Activated B cell treated with CpG ODN at 0.5 μM for 24 hours (primary cell): ENCODE measurements at regions not wholly inside any gene's neighbourhood (a gene's known extent, or its start where the extent isn't known, plus 50 kb on each side); places are given as distances from the start of the nearest gene placed in this dataset.

ENCODE experiments used
- ATAC-seq: fragments of 200-7000 bp; cut with Tn5 transposase; one replicate; pipeline ENCODE4 v1.10.0; 2021; ENCODE audit warnings: low read depth, mild to moderate bottlenecking, moderate library complexity
- CTCF ChIA-PET: fragments of 350-600 bp; sonication (Branson Sonifier 250); formaldehyde crosslinking; loops from one replicate; lab custom pipeline; 2021; ENCODE audit warnings: antibody characterized with exemption; lab: Charles Lee
- POLR2A ChIA-PET: fragments of 350-600 bp; sonication (Branson Sonifier 250); formaldehyde crosslinking; loops from one replicate; lab custom pipeline; 2021; ENCODE audit warnings: antibody characterized with exemption; lab: Charles Lee
- DNase-seq: peaks from one replicate; pipeline ENCODE4 v3.0.0; 2022
- H3K27ac Mint-ChIP-seq: one replicate; pipeline ENCODE4 v1.8.0; 2020; ENCODE audit warnings: mixed read lengths
- H3K27me3 Mint-ChIP-seq: one replicate; pipeline ENCODE4 v1.8.0; 2021; ENCODE audit warnings: mixed read lengths
- H3K36me3 Mint-ChIP-seq: one replicate; pipeline ENCODE4 v1.8.0; 2021; ENCODE audit warnings: low read depth, mixed read lengths
- H3K4me1 Mint-ChIP-seq: one replicate; pipeline ENCODE4 v1.8.0; 2021; ENCODE audit warnings: mixed read lengths
- H3K4me3 Mint-ChIP-seq: one replicate; pipeline ENCODE4 v1.8.0; 2020; ENCODE audit warnings: mild to moderate bottlenecking, mixed read lengths
- H3K9me3 Mint-ChIP-seq: one replicate; pipeline ENCODE4 v1.8.0; 2020; ENCODE audit warnings: mixed read lengths
- intact Hi-C: fragments of 100-400 bp; cut with micrococcal nuclease; formaldehyde crosslinking; loops from one replicate; pipeline ENCODE4 v1.15.1; 2024
- TF ChIP-seq, protein P1 (sequence below): fragments of 200-600 bp; IDR thresholded peaks from one replicate; pipeline ENCODE4 v1.8.0; 2022; ENCODE audit warnings: antibody characterized with exemption, mild to moderate bottlenecking

DNA sequence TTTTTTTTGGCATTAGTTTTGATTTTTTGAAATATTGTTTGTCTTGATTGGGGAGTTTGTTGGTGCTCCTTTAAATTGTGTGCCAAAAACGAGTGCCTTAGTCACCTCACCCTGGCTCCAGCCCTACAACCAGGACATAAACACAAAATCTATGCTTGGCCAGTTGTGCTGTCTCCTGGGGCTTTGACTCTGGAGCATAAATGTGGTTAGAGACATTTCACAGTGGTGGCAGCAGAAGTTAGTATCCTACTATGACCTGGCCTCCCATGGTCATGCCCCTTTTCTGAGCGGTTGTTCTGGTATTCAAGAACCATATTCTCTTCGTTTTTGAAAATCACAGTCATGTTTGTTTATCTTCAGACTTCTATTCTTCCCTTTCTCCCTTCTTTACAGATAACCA, 70.7 kb upstream of the PSMA6 start:
- no peaks in the 10 kb centered on the region for H3K9me3 Mint-ChIP-seq
- ChIA-PET POLR2A (no interaction called here), CTCF (interaction anchor here (0.6 kb wide), 1 partner anchor 80 kb away, joined by 4 read pairs; no protein-coding TSS in a partner anchor)
- TF ChIP-seq, protein P1, sequence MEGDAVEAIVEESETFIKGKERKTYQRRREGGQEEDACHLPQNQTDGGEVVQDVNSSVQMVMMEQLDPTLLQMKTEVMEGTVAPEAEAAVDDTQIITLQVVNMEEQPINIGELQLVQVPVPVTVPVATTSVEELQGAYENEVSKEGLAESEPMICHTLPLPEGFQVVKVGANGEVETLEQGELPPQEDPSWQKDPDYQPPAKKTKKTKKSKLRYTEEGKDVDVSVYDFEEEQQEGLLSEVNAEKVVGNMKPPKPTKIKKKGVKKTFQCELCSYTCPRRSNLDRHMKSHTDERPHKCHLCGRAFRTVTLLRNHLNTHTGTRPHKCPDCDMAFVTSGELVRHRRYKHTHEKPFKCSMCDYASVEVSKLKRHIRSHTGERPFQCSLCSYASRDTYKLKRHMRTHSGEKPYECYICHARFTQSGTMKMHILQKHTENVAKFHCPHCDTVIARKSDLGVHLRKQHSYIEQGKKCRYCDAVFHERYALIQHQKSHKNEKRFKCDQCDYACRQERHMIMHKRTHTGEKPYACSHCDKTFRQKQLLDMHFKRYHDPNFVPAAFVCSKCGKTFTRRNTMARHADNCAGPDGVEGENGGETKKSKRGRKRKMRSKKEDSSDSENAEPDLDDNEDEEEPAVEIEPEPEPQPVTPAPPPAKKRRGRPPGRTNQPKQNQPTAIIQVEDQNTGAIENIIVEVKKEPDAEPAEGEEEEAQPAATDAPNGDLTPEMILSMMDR = no peak
- ATAC-seq (no peak), DNase-seq (no peak)
- H3K4me3 Mint-ChIP-seq = no peak overlapping the region
- H3K4me1 Mint-ChIP-seq = no peaks in the 10 kb centered on the region
- intact Hi-C loops = no loop called here
- no peak overlapping the region for H3K27ac Mint-ChIP-seq
- H3K27me3 Mint-ChIP-seq = no peaks in the 10 kb centered on the region
- peaks cover 5% of the 10 kb centered on the region for H3K36me3 Mint-ChIP-seq

DNA sequence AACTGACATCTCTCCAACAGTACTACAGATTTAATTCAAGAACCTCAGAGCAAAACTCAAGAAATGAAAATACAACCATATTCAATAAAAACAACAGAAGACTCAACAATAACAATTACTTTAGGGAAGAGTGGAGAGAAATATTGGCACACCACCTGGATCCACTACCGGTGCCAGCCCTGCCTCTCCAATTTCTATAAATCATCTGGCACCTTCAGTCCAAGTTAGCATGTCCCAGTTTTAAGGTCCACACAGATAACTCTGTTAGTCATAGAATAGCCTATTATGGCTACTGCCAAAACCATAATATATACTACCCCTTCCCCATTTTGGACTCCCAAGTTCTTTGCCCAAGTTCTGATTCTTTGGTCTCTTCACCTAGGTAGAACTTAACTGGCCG, 69.9 kb upstream of the PSMA6 start:
- no peak for ATAC-seq

DNA sequence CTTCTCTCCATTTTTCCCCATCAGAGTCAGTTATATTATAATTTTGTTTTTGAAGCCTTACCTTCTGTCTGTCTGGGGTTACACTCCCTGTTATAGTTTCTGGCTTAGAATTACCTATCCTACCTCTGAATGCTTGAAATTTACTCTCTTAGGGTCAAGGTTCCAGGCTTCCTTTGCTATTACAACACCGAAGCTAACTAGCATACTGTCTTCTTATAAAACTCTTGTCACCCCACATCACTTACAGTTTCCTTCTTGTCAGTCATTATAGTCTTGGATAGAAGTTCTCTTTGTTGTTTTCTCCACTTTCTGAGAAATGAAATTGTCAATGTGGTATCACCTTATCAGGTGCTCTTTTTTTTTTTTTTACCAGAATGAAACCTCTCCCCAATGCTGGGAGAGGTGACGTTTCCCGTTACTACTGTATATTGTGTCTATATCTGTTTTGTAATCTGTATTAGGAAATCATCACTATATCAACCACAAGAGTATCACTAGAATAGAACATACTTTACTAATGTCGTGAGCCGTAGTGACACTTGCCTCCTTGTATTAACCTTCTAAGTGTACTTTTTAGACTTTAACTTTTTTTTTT, 69.2 kb upstream of the PSMA6 start:
- H3K4me3 Mint-ChIP-seq = no peak overlapping the region
- H3K9me3 Mint-ChIP-seq = no peaks in the 10 kb centered on the region
- DNase-seq (no peak), ATAC-seq (no peak)
- CTCF ChIA-PET = no interaction called here
- TF ChIP-seq, protein P1 = no peak
- peaks cover 5% of the 10 kb centered on the region for H3K36me3 Mint-ChIP-seq
- no peaks in the 10 kb centered on the region for H3K27me3 Mint-ChIP-seq
- POLR2A ChIA-PET = no interaction called here
- intact Hi-C loops = no loop called here
- H3K4me1 Mint-ChIP-seq = no peaks in the 10 kb centered on the region
- H3K27ac Mint-ChIP-seq = no peak overlapping the region

More for the DNA sequence above, 69.9 kb upstream of the PSMA6 start:
- no peak overlapping the region for H3K4me3 Mint-ChIP-seq
- no peaks in the 10 kb centered on the region for H3K27me3 Mint-ChIP-seq
- H3K4me1 Mint-ChIP-seq = no peaks in the 10 kb centered on the region
- H3K36me3 Mint-ChIP-seq = peaks cover 5% of the 10 kb centered on the region
- no peak for DNase-seq
- H3K9me3 Mint-ChIP-seq = no peaks in the 10 kb centered on the region
- TF ChIP-seq, protein P1 = no peak
- H3K27ac Mint-ChIP-seq = no peak overlapping the region
- ChIA-PET CTCF (no interaction called here), POLR2A (no interaction called here)
- intact Hi-C loops = no loop called here

DNA sequence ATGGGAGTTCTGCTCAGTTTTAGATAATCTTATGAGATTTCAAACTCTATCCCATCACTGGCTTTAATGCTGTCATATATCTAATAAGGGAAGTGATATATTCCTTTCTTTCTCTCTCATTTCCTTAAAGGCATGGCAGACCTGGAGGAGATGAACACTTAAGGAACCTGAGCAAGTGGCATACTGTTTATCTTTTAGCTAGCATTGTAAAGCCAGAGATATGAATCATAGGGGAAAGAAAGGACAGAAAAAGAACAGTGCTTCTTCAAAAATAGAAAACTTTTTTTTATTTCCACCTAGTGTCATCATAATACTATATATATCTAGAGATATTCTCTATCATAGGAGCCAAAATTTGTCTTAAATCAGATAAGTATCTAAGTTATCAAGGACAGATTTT, 68.3 kb upstream of the PSMA6 start:
- Mint-ChIP-seq H3K27me3 (no peaks in the 10 kb centered on the region), H3K36me3 (peaks cover 4% of the 10 kb centered on the region), H3K9me3 (no peaks in the 10 kb centered on the region), H3K4me1 (no peaks in the 10 kb centered on the region), H3K27ac (no peak overlapping the region), H3K4me3 (no peak overlapping the region)
- TF ChIP-seq, protein P1 = no peak
- DNase-seq (no peak), ATAC-seq (no peak)
- ChIA-PET POLR2A (interaction anchor here (3.1 kb wide), 1 partner anchor 180 kb away, joined by 13 read pairs; the partner anchor contains the start of gene NFKBIA), CTCF (interaction anchor here (0.6 kb wide), 1 partner anchor 192 kb away, joined by 3 read pairs; no protein-coding TSS in a partner anchor)
- intact Hi-C loops = no loop called here

DNA sequence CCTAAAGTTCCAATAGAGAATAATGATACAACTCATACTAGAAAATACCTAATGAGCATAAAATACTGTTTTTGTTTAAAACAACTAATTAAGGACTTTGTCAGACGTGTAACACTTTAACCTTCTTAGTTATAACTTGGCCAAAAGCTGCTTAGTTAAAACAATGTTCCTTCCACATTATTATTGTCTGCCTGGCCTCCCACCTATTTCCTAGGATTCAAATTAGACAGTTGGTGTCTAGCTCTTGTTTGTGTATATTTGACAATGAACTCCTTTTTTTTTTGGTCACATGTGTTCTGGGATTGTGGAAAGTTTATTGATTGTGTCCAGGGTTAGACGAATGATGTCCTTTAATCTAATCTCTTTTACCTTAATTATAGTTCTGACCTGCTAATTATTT, 67.6 kb upstream of the PSMA6 start:
- TF ChIP-seq, protein P1 = no peak
- ChIA-PET CTCF (interaction anchor here (0.6 to 2.1 kb wide), 4 partner anchors 85 to 192 kb away, joined by 3 to 10 read pairs (median 5); partner anchors contain the start of gene NFKBIA), POLR2A (interaction anchor here (3.1 kb wide), 1 partner anchor 179 kb away, joined by 13 read pairs; the partner anchor contains the start of gene NFKBIA)
- Mint-ChIP-seq H3K27ac (no peak overlapping the region), H3K9me3 (no peaks in the 10 kb centered on the region), H3K4me3 (no peak overlapping the region), H3K27me3 (no peaks in the 10 kb centered on the region), H3K4me1 (peaks cover 3% of the 10 kb centered on the region), H3K36me3 (peaks cover 4% of the 10 kb centered on the region)
- intact Hi-C loops = no loop called here
- no peak for DNase-seq
- no peak for ATAC-seq
